NOMO-1 treated with DMSO at 0.1 percent for 48 hours (cell line): ENCODE measurements at regions not wholly inside any gene's neighbourhood (a gene's known extent, or its start where the extent isn't known, plus 50 kb on each side); places are given as distances from the start of the nearest gene placed in this dataset.
"Not testable (repeated sequence)": the region's sequence is repeated elsewhere in the genome, so short reads cannot be mapped to it uniquely, and the experiment has no call there.

Source experiments
- DNase-seq: peaks from one replicate; lab custom pipeline; 2025; ENCODE audit not compliant: unreplicated experiment; lab: John Stamatoyannopoulos, UW

GRCh38 chr2:146579147-146579930 lies 1265.5 kb upstream of the ACVR2A start:
- DNase-seq = no peak

- no peak for DNase-seq
These were observed 1268.3 kb upstream of the ACVR2A start for GRCh38 chr2:146576339-146577111.

GRCh38 chr2:146572598-146572997 lies 1272.2 kb upstream of the ACVR2A start:
- no peak for DNase-seq

GRCh38 chr2:146561996-146562395 lies 1282.8 kb upstream of the ACVR2A start:
- DNase-seq = no peak

GRCh38 chr2:146547236-146547635 lies 1297.6 kb upstream of the ACVR2A start:
- no peak for DNase-seq

GRCh38 chr2:146544701-146545100 lies 1300.1 kb upstream of the ACVR2A start:
- no peak for DNase-seq

GRCh38 chr2:146541896-146542295 lies 1302.9 kb upstream of the ACVR2A start:
- no peak for DNase-seq

GRCh38 chr2:146540271-146540932 lies 1304.4 kb upstream of the ACVR2A start:
- DNase-seq = no peak

- not testable (repeated sequence) for DNase-seq
These were observed 1305.1 kb upstream of the ACVR2A start for GRCh38 chr2:146539739-146540138.

GRCh38 chr2:146537477-146537876 lies 1307.4 kb upstream of the ACVR2A start:
- no peak for DNase-seq

- DNase-seq = no peak
These were observed 1312.2 kb upstream of the ACVR2A start for GRCh38 chr2:146532509-146533147.

- DNase-seq = no peak
These were observed 1312.8 kb upstream of the ACVR2A start for GRCh38 chr2:146532009-146532408.

- no peak for DNase-seq
These were observed 1313.9 kb upstream of the ACVR2A start for GRCh38 chr2:146530886-146531285.

- no peak for DNase-seq
These were observed 1317.7 kb upstream of the ACVR2A start for GRCh38 chr2:146527166-146527565.

- peak; percentile 47 for DNase-seq
These were observed 1321.6 kb upstream of the ACVR2A start for GRCh38 chr2:146523196-146523595.

GRCh38 chr2:146506851-146507250 lies 1338.0 kb upstream of the ACVR2A start:
- DNase-seq = no peak

GRCh38 chr2:146503366-146503765 lies 1341.5 kb upstream of the ACVR2A start:
- DNase-seq = no peak

GRCh38 chr2:146496248-146496647 lies 1348.6 kb upstream of the ACVR2A start:
- no peak for DNase-seq

GRCh38 chr2:146489386-146489785 lies 1355.4 kb upstream of the ACVR2A start:
- DNase-seq = no peak

- no peak for DNase-seq
These were observed 1363.2 kb upstream of the ACVR2A start for GRCh38 chr2:146481629-146482028.

- DNase-seq = no peak
These were observed 1367.4 kb upstream of the ACVR2A start for GRCh38 chr2:146477383-146477782.
